SK-N-MC (cell line): ENCODE measurements at regions not wholly inside any gene's neighbourhood (a gene's known extent, or its start where the extent isn't known, plus 50 kb on each side); places are given as distances from the start of the nearest gene placed in this dataset.

ENCODE experiments used
- EZH2 ChIP-seq: fragments of 200-600 bp; sonication (generic); IDR thresholded peaks from one replicate; pipeline ENCODE4 v1.6.1; 2017; ENCODE audit warnings: antibody characterized with exemption
- FOXP2 ChIP-seq: optimal IDR thresholded peaks from 2 replicates; pipeline ENCODE3; 2011; ENCODE audit warnings: mild to moderate bottlenecking, moderate library complexity; ENCODE audit not compliant: insufficient read depth; ENCODE audit errors: extremely low read length, control extremely low read depth
- POLR2AphosphoS5 ChIP-seq: IDR thresholded peaks from 2 replicates; pipeline ENCODE4 v1.6.1; 2012; ENCODE audit warnings: mild to moderate bottlenecking, low read depth, low read length, borderline replicate concordance

DNA sequence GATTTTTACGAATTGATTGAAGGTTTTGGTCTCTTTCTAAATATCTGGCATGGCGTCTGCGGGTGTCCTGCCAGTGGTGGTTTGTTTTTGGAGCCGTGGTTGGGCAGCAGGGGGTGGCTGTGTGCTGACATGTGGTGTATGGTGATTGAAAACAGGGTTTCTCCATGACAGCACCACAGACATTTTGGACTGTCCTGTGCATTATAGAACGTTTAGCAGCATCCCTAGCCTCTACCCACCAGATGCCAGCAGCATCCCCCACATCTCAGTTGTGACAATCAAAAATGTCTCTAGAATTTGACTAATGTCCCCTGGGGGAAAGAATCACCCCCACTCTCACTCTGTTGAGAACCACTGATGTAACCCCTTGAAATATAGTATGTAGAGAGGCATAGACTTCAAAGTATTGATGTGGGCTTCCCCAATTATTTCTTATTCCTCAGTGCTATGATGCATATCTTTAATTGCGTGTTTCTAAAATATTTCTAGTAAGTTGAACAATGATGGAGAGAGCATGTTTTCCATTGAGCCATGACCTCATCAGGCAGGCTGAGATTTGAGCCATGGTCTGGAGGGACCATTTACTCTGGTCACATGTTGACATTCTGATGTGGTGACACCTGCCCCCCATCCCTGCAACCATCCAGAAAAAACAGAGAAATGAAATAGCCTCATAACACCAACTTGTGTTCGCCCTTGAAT lies 77.4 kb upstream of the MID1 start:
- TF ChIP-seq EZH2 (no peak), FOXP2 (no peak), POLR2AphosphoS5 (no peak)
